Suprapubic skin (tissue), 4 donors: ENCODE measurements at regions not wholly inside any gene's neighbourhood (a gene's known extent, or its start where the extent isn't known, plus 50 kb on each side); places are given as distances from the start of the nearest gene placed in this dataset.

Experiments
- DNase-seq, 2 donors: peaks; one replicate each; pipeline ENCODE4 v3.0.0-alpha.2; 2019; ENCODE audit warnings: low spot score in 2 of 2
- H3K27ac ChIP-seq: fragments of 200-600 bp; sonication (generic); one replicate; pipeline ENCODE4 v1.5.1; 2019
- H3K27me3 ChIP-seq: fragments of 200-600 bp; sonication (generic); one replicate; pipeline ENCODE4 v1.5.1; 2019
- H3K36me3 ChIP-seq: fragments of 200-600 bp; sonication (generic); one replicate; pipeline ENCODE4 v1.5.1; 2019
- H3K4me1 ChIP-seq: fragments of 200-600 bp; sonication (generic); one replicate; pipeline ENCODE4 v1.5.1; 2019
- H3K4me3 ChIP-seq: fragments of 200-600 bp; sonication (generic); one replicate; pipeline ENCODE4 v1.5.1; 2019; ENCODE audit warnings: mild to moderate bottlenecking
- H3K9me3 ChIP-seq: fragments of 200-600 bp; sonication (generic); one replicate; pipeline ENCODE4 v1.5.1; 2019
- CTCF ChIP-seq, 2 donors: fragments of 200-600 bp in 1 of 2; fragments of 450-650 bp in 1 of 2; sonication (generic) in 1 of 2; IDR thresholded peaks; one replicate each; pipeline ENCODE4 v1.5.1; 2016 to 2019; ENCODE audit warnings: antibody characterized with exemption in 2 of 2, mild to moderate bottlenecking in 1 of 2, moderate library complexity in 1 of 2
- EP300 ChIP-seq: sonication (generic); formaldehyde crosslinking; IDR thresholded peaks from one replicate; pipeline ENCODE4 v1.6.1; 2017; ENCODE audit warnings: antibody characterized with exemption
- POLR2A ChIP-seq, 2 donors: fragments of 450-650 bp; IDR thresholded peaks; one replicate each; pipeline ENCODE4 v1.6.1; 2017; ENCODE audit warnings: antibody characterized with exemption in 2 of 2, mild to moderate bottlenecking in 2 of 2, moderate library complexity in 2 of 2
- POLR2AphosphoS5 ChIP-seq, 3 donors: sonication (generic); formaldehyde crosslinking; IDR thresholded peaks; one replicate each; pipeline ENCODE4 v1.6.1; 2017; ENCODE audit warnings: antibody characterized with exemption in 3 of 3
- WGBS: methylation state at CpG from one replicate; pipeline ENCODE4 v1.1.5; 2018; 5-methylcytosine and 5-hydroxymethylcytosine counted together

GRCh38 chr6:9361749-9362148 is 926.4 kb upstream of the SLC35B3 start:
- TF ChIP-seq POLR2A (IDR thresholded peaks at IDR 0.05) (no peak), EP300 (no peak), POLR2AphosphoS5 (IDR thresholded peaks at IDR 0.05) (no peak)
- WGBS: 77% methylated on average over 2 of the region's 2 CpGs
- DNase-seq: no peak
- H3K4me1 ChIP-seq: no peaks in the 10 kb centered on the region
- no peaks in the 10 kb centered on the region for H3K9me3 ChIP-seq
- no peaks in the 10 kb centered on the region for H3K27me3 ChIP-seq
- no peak overlapping the region for H3K4me3 ChIP-seq
- H3K27ac ChIP-seq: no peak overlapping the region
- H3K36me3 ChIP-seq: no peaks in the 10 kb centered on the region

GRCh38 chr6:9360881-9361280 is 925.5 kb upstream of the SLC35B3 start:
- Histone ChIP-seq H3K4me3 (no peak overlapping the region), H3K27ac (no peak overlapping the region), H3K4me1 (no peaks in the 10 kb centered on the region), H3K27me3 (no peaks in the 10 kb centered on the region), H3K36me3 (no peaks in the 10 kb centered on the region), H3K9me3 (no peaks in the 10 kb centered on the region)
- TF ChIP-seq EP300 (no peak), CTCF (IDR thresholded peaks at IDR 0.05) (no peak), POLR2AphosphoS5 (IDR thresholded peaks at IDR 0.05) (no peak), POLR2A (IDR thresholded peaks at IDR 0.05) (no peak)
- DNase-seq: no peak

GRCh38 chr6:9347608-9348007 is 912.3 kb upstream of the SLC35B3 start:
- TF ChIP-seq EP300: no peak
- TF ChIP-seq CTCF (IDR thresholded peaks at IDR 0.05): no peak
- no peak for TF ChIP-seq POLR2AphosphoS5 (IDR thresholded peaks at IDR 0.05)
- TF ChIP-seq POLR2A (IDR thresholded peaks at IDR 0.05): no peak
- Histone ChIP-seq H3K4me3 (no peak overlapping the region), H3K36me3 (no peaks in the 10 kb centered on the region), H3K27me3 (no peaks in the 10 kb centered on the region), H3K9me3 (no peaks in the 10 kb centered on the region), H3K27ac (no peak overlapping the region), H3K4me1 (no peaks in the 10 kb centered on the region)
- 88% methylated on average over 3 of the region's 3 CpGs for WGBS
- DNase-seq: no peak

- H3K36me3 ChIP-seq: no peaks in the 10 kb centered on the region
- TF ChIP-seq EP300: no peak
- TF ChIP-seq POLR2AphosphoS5 (IDR thresholded peaks at IDR 0.05): no peak
- no peak for TF ChIP-seq POLR2A (IDR thresholded peaks at IDR 0.05)
- no peak for TF ChIP-seq CTCF (IDR thresholded peaks at IDR 0.05)
- H3K4me3 ChIP-seq: no peak overlapping the region
- no peaks in the 10 kb centered on the region for H3K4me1 ChIP-seq
- no peak overlapping the region for H3K27ac ChIP-seq
- no peaks in the 10 kb centered on the region for H3K27me3 ChIP-seq
- no peak for DNase-seq
- H3K9me3 ChIP-seq: no peaks in the 10 kb centered on the region
- 94% methylated on average over 2 of the region's 2 CpGs for WGBS
Measured at GRCh38 chr6:9346923-9347322, 911.6 kb upstream of the SLC35B3 start.

- H3K9me3 ChIP-seq: no peaks in the 10 kb centered on the region
- H3K27me3 ChIP-seq: no peaks in the 10 kb centered on the region
- no peaks in the 10 kb centered on the region for H3K36me3 ChIP-seq
- H3K27ac ChIP-seq: no peak overlapping the region
- DNase-seq: no peak
- 93% methylated on average over 10 of the region's 10 CpGs for WGBS
- TF ChIP-seq CTCF (IDR thresholded peaks at IDR 0.05) (no peak), POLR2A (IDR thresholded peaks at IDR 0.05) (no peak), EP300 (no peak), POLR2AphosphoS5 (IDR thresholded peaks at IDR 0.05) (no peak)
- H3K4me3 ChIP-seq: no peak overlapping the region
- no peaks in the 10 kb centered on the region for H3K4me1 ChIP-seq
Measured at GRCh38 chr6:9335431-9335830, 900.1 kb upstream of the SLC35B3 start.

GRCh38 chr6:9334979-9335378 is 899.6 kb upstream of the SLC35B3 start:
- WGBS: 62% methylated on average over 3 of the region's 3 CpGs
- no peak overlapping the region for H3K27ac ChIP-seq
- no peak for DNase-seq
- H3K9me3 ChIP-seq: no peaks in the 10 kb centered on the region
- H3K27me3 ChIP-seq: no peaks in the 10 kb centered on the region
- TF ChIP-seq CTCF (IDR thresholded peaks at IDR 0.05) (no peak), POLR2A (IDR thresholded peaks at IDR 0.05) (no peak), EP300 (no peak), POLR2AphosphoS5 (IDR thresholded peaks at IDR 0.05) (no peak)
- H3K4me1 ChIP-seq: no peaks in the 10 kb centered on the region
- no peak overlapping the region for H3K4me3 ChIP-seq
- H3K36me3 ChIP-seq: no peaks in the 10 kb centered on the region
